Neuron (in vitro differentiated cells): ENCODE measurements at regions not wholly inside any gene's neighbourhood (a gene's known extent, or its start where the extent isn't known, plus 50 kb on each side); places are given as distances from the start of the nearest gene placed in this dataset.
A peak's percentile ranks its signal among the peaks of the same experiment; 100 is the strongest.

Experiments
- H2AFZ ChIP-seq: one replicate; pipeline ENCODE4 v1.6.1; 2013; ENCODE audit warnings: low read depth, mild to moderate bottlenecking, inconsistent platforms, low read length, moderate library complexity
- H3K27me3 ChIP-seq: one replicate; pipeline ENCODE4 v1.6.1; 2013; ENCODE audit warnings: low read length; ENCODE audit not compliant: insufficient read depth
- H3K36me3 ChIP-seq: one replicate; pipeline ENCODE4 v1.6.1; 2013; ENCODE audit warnings: low read length; ENCODE audit not compliant: insufficient read depth
- H3K4me1 ChIP-seq: one replicate; pipeline ENCODE4 v1.6.1; 2013; ENCODE audit warnings: low read length; ENCODE audit not compliant: insufficient read depth
- H3K4me3 ChIP-seq: 2 replicates; pipeline ENCODE4 v1.5.1; 2013; ENCODE audit warnings: mild to moderate bottlenecking, low read length, moderate library complexity
- H3K9me3 ChIP-seq: one replicate; pipeline ENCODE4 v1.6.1; 2013; ENCODE audit warnings: low read length

GRCh38 chr4:104418286-104418685 is 76.4 kb downstream of the CXXC4 start:
- Histone ChIP-seq H3K9me3 (no peaks in the 10 kb centered on the region), H3K4me3 (no peak overlapping the region), H2AFZ (no peak overlapping the region), H3K36me3 (no peaks in the 10 kb centered on the region), H3K4me1 (peaks cover 53% of the 10 kb centered on the region), H3K27me3 (no peaks in the 10 kb centered on the region)

DNA sequence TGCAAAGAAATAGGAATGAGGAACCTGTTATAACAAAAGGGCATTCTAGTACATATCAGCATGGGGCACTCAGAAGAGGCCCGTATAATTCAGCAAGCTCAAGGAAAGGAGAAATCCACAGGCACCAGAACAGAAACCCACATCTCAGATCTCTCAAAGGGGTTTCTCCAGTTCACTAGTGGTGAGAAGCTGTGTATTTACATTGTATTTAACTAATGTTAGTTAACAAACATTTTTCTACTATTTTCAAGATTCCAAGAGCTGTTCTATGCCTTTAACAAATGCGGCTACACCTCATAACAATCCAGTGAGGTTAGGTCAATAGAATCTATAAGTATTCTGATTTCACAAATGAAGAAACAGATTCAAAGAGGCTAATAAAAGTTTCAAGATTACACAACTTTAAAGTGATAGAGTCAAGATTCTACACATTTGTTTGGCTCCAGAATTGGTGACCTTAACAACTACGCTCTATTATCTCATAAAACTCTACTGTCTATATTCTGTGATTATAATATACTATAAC is 77.3 kb downstream of the CXXC4 start:
- no peaks in the 10 kb centered on the region for H3K9me3 ChIP-seq
- H3K36me3 ChIP-seq: no peaks in the 10 kb centered on the region
- no peak overlapping the region for H3K4me3 ChIP-seq
- peak overlapping the region; percentile 37 for H2AFZ ChIP-seq
- no peaks in the 10 kb centered on the region for H3K27me3 ChIP-seq
- H3K4me1 ChIP-seq: peaks cover 44% of the 10 kb centered on the region

GRCh38 chr4:104416725-104417356 is 77.9 kb downstream of the CXXC4 start:
- Histone ChIP-seq H3K9me3 (no peaks in the 10 kb centered on the region), H2AFZ (peak overlapping the region; percentile 37), H3K27me3 (no peaks in the 10 kb centered on the region), H3K4me1 (peaks cover 38% of the 10 kb centered on the region), H3K4me3 (no peak overlapping the region), H3K36me3 (no peaks in the 10 kb centered on the region)

DNA sequence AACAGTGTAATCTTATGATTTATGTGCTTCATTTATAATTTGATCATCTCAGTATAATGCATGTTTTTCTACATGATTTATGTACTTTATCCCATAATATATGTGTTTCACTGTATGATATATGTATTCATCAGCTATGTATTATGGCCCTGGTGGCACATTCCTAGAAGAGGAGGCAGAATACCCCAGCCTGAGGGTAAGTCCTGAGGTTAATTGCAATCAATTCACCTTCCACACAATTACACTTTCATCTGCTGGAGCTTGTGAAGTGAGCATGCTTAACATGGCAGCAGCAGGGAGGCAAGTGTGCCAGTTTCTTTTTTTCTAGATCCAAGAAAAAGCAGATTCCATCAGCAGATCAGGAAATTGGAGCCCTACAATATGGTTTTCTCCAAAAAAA is 81.2 kb downstream of the CXXC4 start:
- no peaks in the 10 kb centered on the region for H3K27me3 ChIP-seq
- H3K4me3 ChIP-seq: no peak overlapping the region
- no peaks in the 10 kb centered on the region for H3K9me3 ChIP-seq
- no peaks in the 10 kb centered on the region for H3K36me3 ChIP-seq
- no peak overlapping the region for H2AFZ ChIP-seq
- peaks cover 21% of the 10 kb centered on the region for H3K4me1 ChIP-seq

DNA sequence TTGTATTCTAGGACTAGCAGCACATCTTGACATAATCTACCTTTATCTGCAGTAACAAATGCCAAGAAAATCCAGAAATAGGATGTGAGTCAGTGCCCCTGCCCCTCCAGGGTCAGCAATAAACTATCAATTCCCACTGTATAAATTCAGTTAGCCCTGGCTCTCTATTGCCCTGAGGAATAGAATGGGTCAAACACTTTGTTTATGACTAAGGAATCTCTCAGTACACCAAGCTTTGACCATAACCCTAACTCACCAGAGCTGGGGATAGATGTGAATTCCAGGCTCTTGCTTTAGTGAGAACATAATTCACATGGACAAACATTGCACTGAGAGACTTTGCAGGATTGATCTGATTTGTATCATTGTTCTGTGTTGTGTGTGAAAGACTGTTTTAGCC is 82.3 kb downstream of the CXXC4 start:
- no peaks in the 10 kb centered on the region for H3K9me3 ChIP-seq
- no peaks in the 10 kb centered on the region for H3K27me3 ChIP-seq
- H3K4me1 ChIP-seq: peaks cover 20% of the 10 kb centered on the region
- H3K4me3 ChIP-seq: no peak overlapping the region
- H3K36me3 ChIP-seq: no peaks in the 10 kb centered on the region
- no peak overlapping the region for H2AFZ ChIP-seq

GRCh38 chr4:104411502-104411901 is 83.2 kb downstream of the CXXC4 start:
- H2AFZ ChIP-seq: no peak overlapping the region
- peaks cover 11% of the 10 kb centered on the region for H3K4me1 ChIP-seq
- H3K27me3 ChIP-seq: no peaks in the 10 kb centered on the region
- no peaks in the 10 kb centered on the region for H3K9me3 ChIP-seq
- no peaks in the 10 kb centered on the region for H3K36me3 ChIP-seq
- H3K4me3 ChIP-seq: no peak overlapping the region

GRCh38 chr4:104408878-104409277 is 85.8 kb downstream of the CXXC4 start:
- H3K4me1 ChIP-seq: peaks cover 9% of the 10 kb centered on the region
- no peaks in the 10 kb centered on the region for H3K27me3 ChIP-seq

DNA sequence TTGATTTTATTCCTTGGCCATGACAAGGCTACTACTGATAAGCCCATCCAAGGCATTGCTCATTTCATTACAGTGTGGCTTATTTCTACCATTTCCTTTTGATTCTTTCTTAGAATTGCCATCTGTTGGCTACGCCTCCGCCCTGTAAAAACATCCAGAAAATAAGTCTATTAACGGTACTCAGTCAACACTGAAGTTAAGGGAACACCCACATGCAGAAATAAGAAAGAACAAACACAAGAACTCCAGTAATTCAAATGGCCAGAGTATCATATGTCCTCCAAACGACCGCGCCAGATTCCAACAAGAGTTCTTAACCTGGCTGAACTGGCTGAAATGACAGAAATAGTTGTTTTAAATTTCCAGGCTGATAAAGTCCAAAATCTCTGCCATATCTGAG is 90.3 kb downstream of the CXXC4 start:
- Histone ChIP-seq H3K27me3 (no peaks in the 10 kb centered on the region), H3K36me3 (no peaks in the 10 kb centered on the region), H3K4me3 (no peak overlapping the region)

More at GRCh38 chr4:104408878-104409277, 85.8 kb downstream of the CXXC4 start:
- Histone ChIP-seq H2AFZ (peak overlapping the region; percentile 84), H3K4me3 (no peak overlapping the region), H3K36me3 (no peaks in the 10 kb centered on the region), H3K9me3 (peaks cover 1% of the 10 kb centered on the region)

GRCh38 chr4:104395168-104395614 is 99.5 kb downstream of the CXXC4 start:
- H3K4me1 ChIP-seq: peaks cover 15% of the 10 kb centered on the region
- no peak overlapping the region for H3K4me3 ChIP-seq
- no peaks in the 10 kb centered on the region for H3K27me3 ChIP-seq
- no peaks in the 10 kb centered on the region for H3K9me3 ChIP-seq
- H2AFZ ChIP-seq: no peak overlapping the region
- H3K36me3 ChIP-seq: no peaks in the 10 kb centered on the region

More for the DNA sequence above, 90.3 kb downstream of the CXXC4 start:
- Histone ChIP-seq H2AFZ (no peak overlapping the region), H3K9me3 (peaks cover 1% of the 10 kb centered on the region), H3K4me1 (peaks cover 9% of the 10 kb centered on the region)

GRCh38 chr4:104394406-104395167 is 100.1 kb downstream of the CXXC4 start:
- peak overlapping the region; percentile 34 for H3K4me3 ChIP-seq
- peak overlapping the region; percentile 58 for H2AFZ ChIP-seq
- no peaks in the 10 kb centered on the region for H3K36me3 ChIP-seq
- H3K27me3 ChIP-seq: no peaks in the 10 kb centered on the region
- H3K9me3 ChIP-seq: no peaks in the 10 kb centered on the region
- peaks cover 15% of the 10 kb centered on the region for H3K4me1 ChIP-seq

- H3K4me1 ChIP-seq: peaks cover 15% of the 10 kb centered on the region
- no peaks in the 10 kb centered on the region for H3K36me3 ChIP-seq
- H2AFZ ChIP-seq: peak overlapping the region; percentile 58
- peak overlapping the region; percentile 34 for H3K4me3 ChIP-seq
- H3K9me3 ChIP-seq: no peaks in the 10 kb centered on the region
- H3K27me3 ChIP-seq: no peaks in the 10 kb centered on the region
These were observed 100.9 kb downstream of the CXXC4 start for GRCh38 chr4:104393655-104394324.

GRCh38 chr4:104385713-104386112 is 109.0 kb downstream of the CXXC4 start:
- no peak overlapping the region for H2AFZ ChIP-seq
- H3K4me3 ChIP-seq: no peak overlapping the region
- H3K9me3 ChIP-seq: no peaks in the 10 kb centered on the region
- H3K36me3 ChIP-seq: no peaks in the 10 kb centered on the region
- no peaks in the 10 kb centered on the region for H3K27me3 ChIP-seq
- no peaks in the 10 kb centered on the region for H3K4me1 ChIP-seq

DNA sequence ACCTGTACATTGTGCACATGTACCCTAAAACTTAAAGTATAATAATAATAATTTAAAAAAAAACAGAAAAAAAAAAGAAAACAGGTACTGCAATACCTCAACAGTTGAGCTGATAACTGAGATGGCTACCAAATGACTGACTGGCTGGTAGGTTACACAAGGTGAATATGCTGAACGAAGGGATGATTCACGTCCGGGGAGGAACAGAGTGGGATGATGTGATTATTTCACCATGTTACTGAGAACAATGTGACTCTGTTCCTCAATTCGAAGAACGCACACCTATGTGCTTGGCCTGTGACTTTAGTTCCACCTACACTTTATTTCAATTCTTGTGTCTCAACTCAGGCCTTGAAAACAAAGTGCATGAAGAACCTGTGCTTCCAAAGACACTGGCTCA is 111.7 kb downstream of the CXXC4 start:
- no peaks in the 10 kb centered on the region for H3K27me3 ChIP-seq
- H2AFZ ChIP-seq: no peak overlapping the region
- no peaks in the 10 kb centered on the region for H3K36me3 ChIP-seq
- no peaks in the 10 kb centered on the region for H3K9me3 ChIP-seq
- H3K4me1 ChIP-seq: no peaks in the 10 kb centered on the region
- no peak overlapping the region for H3K4me3 ChIP-seq
